ENCODE measurements at regions not wholly inside any gene's neighbourhood (a gene's known extent, or its start where the extent isn't known, plus 50 kb on each side); places are given as distances from the start of the nearest gene placed in this dataset.

DNA sequence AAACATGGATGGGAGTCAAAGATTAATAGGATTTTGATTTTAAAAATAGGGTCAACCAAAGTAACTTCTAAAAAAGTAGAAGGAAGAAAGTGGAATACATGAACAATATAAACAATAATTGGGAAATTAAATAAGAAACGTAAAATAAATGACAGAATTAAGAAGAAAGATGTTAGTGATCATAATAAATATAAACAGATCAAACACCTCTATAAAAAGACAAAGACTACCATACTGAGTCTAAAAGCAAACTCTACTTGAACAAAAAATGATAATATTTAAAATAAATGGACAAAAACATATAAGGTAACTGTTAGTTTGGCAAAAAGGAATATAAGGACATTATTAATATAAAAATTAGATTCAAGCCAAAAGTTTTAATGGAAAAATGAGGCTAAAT is 57.7 kb upstream of the ZNF618 start:
- Histone ChIP-seq H3K27ac (ENCODE audit: low read depth, low read length) (no peak overlapping the region), H3K9me3 (ENCODE audit: control insufficient read depth in 1 of 2, low read length in 2 of 2) (no peaks in the 10 kb centered on the region), H3K36me3 (ENCODE audit: control insufficient read depth in 1 of 2, insufficient read depth in 2 of 2, low read length in 2 of 2) (no peaks in the 10 kb centered on the region), H3K4me1 (ENCODE audit: control insufficient read depth in 1 of 2, insufficient read depth in 2 of 2, low read length in 2 of 2) (no peaks in the 10 kb centered on the region), H3K4me3 (ENCODE audit: low read depth in 1 of 2, low read length in 2 of 2) (no peak overlapping the region), H3K27me3 (ENCODE audit: control insufficient read depth in 1 of 2, insufficient read depth in 2 of 2, low read length in 2 of 2) (no peaks in the 10 kb centered on the region), H3K9ac (ENCODE audit: low read depth in 1 of 2, low read length in 2 of 2) (no peak overlapping the region)

DNA sequence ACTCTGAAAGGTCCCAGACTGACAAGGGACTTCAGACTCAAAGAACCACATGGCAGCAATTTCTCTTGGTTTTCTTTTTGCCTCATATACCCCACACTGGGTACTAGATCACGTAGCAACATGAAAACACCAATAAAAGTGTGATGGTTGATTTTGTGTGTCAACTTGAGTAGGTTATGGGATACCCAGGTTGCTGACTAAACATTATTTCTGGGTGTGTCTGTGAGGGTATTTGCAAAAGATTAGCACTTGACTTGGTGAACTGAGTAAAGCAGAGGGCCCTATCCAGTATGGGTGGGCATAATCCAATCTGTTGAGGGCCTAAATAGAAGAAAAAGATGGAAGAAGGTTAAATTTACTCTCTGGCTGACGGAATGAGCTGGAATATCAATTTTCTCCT is 53.8 kb upstream of the ZNF618 start:
- Histone ChIP-seq H3K9ac (ENCODE audit: low read depth in 1 of 2, low read length in 2 of 2) (no peak overlapping the region), H3K27me3 (ENCODE audit: control insufficient read depth in 1 of 2, insufficient read depth in 2 of 2, low read length in 2 of 2) (no peaks in the 10 kb centered on the region), H3K4me3 (ENCODE audit: low read depth in 1 of 2, low read length in 2 of 2) (no peak overlapping the region), H3K9me3 (ENCODE audit: control insufficient read depth in 1 of 2, low read length in 2 of 2) (peaks cover 0 to 2% of the 10 kb centered on the region in 2 donors), H3K36me3 (ENCODE audit: control insufficient read depth in 1 of 2, insufficient read depth in 2 of 2, low read length in 2 of 2) (no peaks in the 10 kb centered on the region), H3K4me1 (ENCODE audit: control insufficient read depth in 1 of 2, insufficient read depth in 2 of 2, low read length in 2 of 2) (no peaks in the 10 kb centered on the region), H3K27ac (ENCODE audit: low read depth, low read length) (no peak overlapping the region)

DNA sequence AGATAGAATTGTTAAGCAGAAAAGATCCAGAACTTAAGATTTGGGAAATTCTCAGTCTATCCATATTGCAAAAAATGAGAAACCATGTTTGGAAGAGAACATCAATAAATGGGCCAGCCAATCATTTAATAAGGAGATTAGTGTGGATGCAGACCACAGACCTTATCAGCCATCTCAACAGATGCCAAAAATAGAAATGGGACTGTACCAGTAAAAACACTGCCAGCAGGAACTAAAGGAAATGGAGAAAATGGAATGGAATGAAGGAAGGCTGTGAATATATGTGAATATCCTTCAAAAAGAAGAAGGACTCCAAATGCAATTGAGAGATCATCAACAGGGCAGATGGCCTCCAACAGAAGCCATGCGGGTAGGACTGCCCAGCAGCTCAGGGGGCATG is 52.7 kb upstream of the ZNF618 start:
- Histone ChIP-seq H3K36me3 (ENCODE audit: control insufficient read depth in 1 of 2, insufficient read depth in 2 of 2, low read length in 2 of 2) (no peaks in the 10 kb centered on the region), H3K9me3 (ENCODE audit: control insufficient read depth in 1 of 2, low read length in 2 of 2) (peaks cover 0 to 2% of the 10 kb centered on the region in 2 donors), H3K9ac (ENCODE audit: low read depth in 1 of 2, low read length in 2 of 2) (no peak overlapping the region), H3K4me3 (ENCODE audit: low read depth in 1 of 2, low read length in 2 of 2) (no peak overlapping the region), H3K27me3 (ENCODE audit: control insufficient read depth in 1 of 2, insufficient read depth in 2 of 2, low read length in 2 of 2) (no peaks in the 10 kb centered on the region), H3K27ac (ENCODE audit: low read depth, low read length) (no peak overlapping the region), H3K4me1 (ENCODE audit: control insufficient read depth in 1 of 2, insufficient read depth in 2 of 2, low read length in 2 of 2) (no peaks in the 10 kb centered on the region)
